Adrenal gland (tissue), 9 donors: ENCODE measurements at regions not wholly inside any gene's neighbourhood (a gene's known extent, or its start where the extent isn't known, plus 50 kb on each side); places are given as distances from the start of the nearest gene placed in this dataset.

Source experiments
- DNase-seq, 7 donors: peaks; one replicate each; pipeline ENCODE4 v3.0.0-alpha.2; 2019 to 2020
- H3K27ac ChIP-seq, 5 donors: fragments of 200-600 bp; sonication (generic) in 4 of 5; 1 replicate in 3 of 5; 2 replicates in 2 of 5; pipeline versions ENCODE4 v1.5.1 to v1.8.0; 2016 to 2020; ENCODE audit warnings: mild to moderate bottlenecking in 1 of 5
- H3K27me3 ChIP-seq: fragments of 200-600 bp; 2 replicates; pipeline ENCODE4 v1.8.0; 2021
- H3K36me3 ChIP-seq, 2 donors: fragments of 200-600 bp; replicated peaks in 1 of 2; 1 replicate in 1 of 2; 2 replicates in 1 of 2; pipeline versions ENCODE4 v1.5.1 to v1.8.0; 2018 to 2022
- H3K4me1 ChIP-seq, 2 donors: fragments of 200-600 bp; replicated peaks in 1 of 2; 1 replicate in 1 of 2; 2 replicates in 1 of 2; pipeline versions ENCODE4 v1.5.1 to v1.8.0; 2018 to 2021
- H3K4me3 ChIP-seq, 4 donors: fragments of 200-600 bp; sonication (generic) in 3 of 4; one replicate each; pipeline ENCODE4 v1.5.1; 2016 to 2018
- H3K9me3 ChIP-seq, 3 donors: fragments of 200-600 bp; sonication (generic) in 1 of 3; replicated peaks in 1 of 3; 1 replicate in 2 of 3; 2 replicates in 1 of 3; pipeline versions ENCODE4 v1.5.1 to v1.8.0; 2016 to 2021
- POLR2A ChIP-seq, 2 donors: fragments of 450-650 bp; IDR thresholded peaks; one replicate each; pipeline ENCODE4 v1.6.1; 2017; ENCODE audit warnings: antibody characterized with exemption in 2 of 2, mild to moderate bottlenecking in 2 of 2, moderate library complexity in 1 of 2
- WGBS, 4 donors: extraction: QIAGEN DNeasy Blood & Tissue Kit in 2 of 4; methylation state at CpG; one replicate each; pipeline versions ENCODE4 v1.1.5 to v1.1.7; 2013 to 2017; 5-methylcytosine and 5-hydroxymethylcytosine counted together
- intact Hi-C, 2 donors: fragments of 100-400 bp; cut with DNase I; formaldehyde crosslinking; loops; one replicate each; pipeline versions ENCODE4 v1.14.1 to v1.15.0; 2022 to 2023
- TF ChIP-seq, protein P1 (sequence below), 6 experiments: fragments of 450-650 bp in 4 of 6; fragments of 200-600 bp in 2 of 6; sonication (generic) in 1 of 6; IDR thresholded peaks; 1 replicate in 5 of 6; 2 replicates in 1 of 6; pipeline versions ENCODE4 v1.5.1 to v1.8.0; 2016 to 2021; ENCODE audit warnings: antibody characterized with exemption in 6 of 6, mild to moderate bottlenecking in 2 of 6, moderate library complexity in 1 of 6
- donor health status: healthy with polysubstance abuse.
- donor health status: Bipolar disorder and iron deficiency.
- donor health status: DM: yes; HTN: yes; CAD: no.
- donor health status: DM: no; HTN: no; CAD: no.
- donor health status: DM: no; HTN: no; CAD: no.

DNA sequence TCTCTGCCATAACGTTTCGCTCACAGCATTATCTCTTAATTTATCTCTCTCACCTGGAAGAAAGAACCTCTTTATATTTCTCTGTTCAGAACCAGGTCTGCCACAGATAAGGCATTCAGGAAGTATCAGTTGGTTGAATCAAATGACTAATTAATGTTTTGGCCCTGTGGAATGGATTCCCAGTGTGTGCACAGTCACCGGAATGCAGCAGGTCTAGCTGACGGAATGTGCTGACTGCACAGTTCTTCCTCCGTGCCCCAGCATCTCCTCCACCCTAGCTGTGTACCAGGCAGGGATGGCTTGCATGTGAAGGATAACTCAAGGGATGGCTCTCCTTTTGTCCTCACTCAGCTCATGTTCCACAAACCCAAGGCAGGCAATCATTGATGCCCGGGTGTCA lies 141.8 kb upstream of the MSX1 start:
- DNase-seq, result no peak
- Histone ChIP-seq H3K4me1 (no peaks in the 10 kb centered on the region), H3K36me3 (no peaks in the 10 kb centered on the region), H3K27me3 (no peaks in the 10 kb centered on the region), H3K4me3 (no peak overlapping the region), H3K9me3 (no peaks in the 10 kb centered on the region), H3K27ac (no peak overlapping the region)
- no peak for TF ChIP-seq POLR2A (IDR thresholded peaks at IDR 0.05)
- TF ChIP-seq, protein P1, sequence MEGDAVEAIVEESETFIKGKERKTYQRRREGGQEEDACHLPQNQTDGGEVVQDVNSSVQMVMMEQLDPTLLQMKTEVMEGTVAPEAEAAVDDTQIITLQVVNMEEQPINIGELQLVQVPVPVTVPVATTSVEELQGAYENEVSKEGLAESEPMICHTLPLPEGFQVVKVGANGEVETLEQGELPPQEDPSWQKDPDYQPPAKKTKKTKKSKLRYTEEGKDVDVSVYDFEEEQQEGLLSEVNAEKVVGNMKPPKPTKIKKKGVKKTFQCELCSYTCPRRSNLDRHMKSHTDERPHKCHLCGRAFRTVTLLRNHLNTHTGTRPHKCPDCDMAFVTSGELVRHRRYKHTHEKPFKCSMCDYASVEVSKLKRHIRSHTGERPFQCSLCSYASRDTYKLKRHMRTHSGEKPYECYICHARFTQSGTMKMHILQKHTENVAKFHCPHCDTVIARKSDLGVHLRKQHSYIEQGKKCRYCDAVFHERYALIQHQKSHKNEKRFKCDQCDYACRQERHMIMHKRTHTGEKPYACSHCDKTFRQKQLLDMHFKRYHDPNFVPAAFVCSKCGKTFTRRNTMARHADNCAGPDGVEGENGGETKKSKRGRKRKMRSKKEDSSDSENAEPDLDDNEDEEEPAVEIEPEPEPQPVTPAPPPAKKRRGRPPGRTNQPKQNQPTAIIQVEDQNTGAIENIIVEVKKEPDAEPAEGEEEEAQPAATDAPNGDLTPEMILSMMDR (IDR thresholded peaks at IDR 0.05), result no peak
- 76 to 90% (median 89%) methylated on average over 5 to 6 of the region's 6 CpGs for WGBS, 4 donors
- intact Hi-C loops, result no loop called here

DNA sequence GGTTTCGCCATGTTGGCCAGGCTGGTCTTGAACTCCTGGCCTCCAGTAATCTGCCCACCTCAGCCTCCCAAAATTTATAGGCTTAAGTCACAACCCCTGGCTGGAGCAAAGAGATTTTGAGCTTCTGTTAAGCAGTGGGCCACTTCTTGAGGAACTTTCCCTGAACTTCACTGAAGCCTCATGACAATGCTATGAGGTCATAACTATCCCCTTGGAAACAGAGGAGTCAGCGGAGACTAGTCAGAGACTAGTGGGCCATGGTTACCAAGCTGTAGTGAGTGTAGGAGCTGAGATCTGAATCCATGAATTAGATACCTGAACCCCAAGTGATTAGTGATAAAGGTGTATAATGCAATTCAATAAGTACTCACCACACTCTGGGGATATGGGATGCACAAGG lies 145.1 kb upstream of the MSX1 start:
- H3K27ac ChIP-seq, result no peak overlapping the region
- H3K27me3 ChIP-seq, result no peaks in the 10 kb centered on the region
- H3K9me3 ChIP-seq, result no peaks in the 10 kb centered on the region
- no peak overlapping the region for H3K4me3 ChIP-seq
- 93 to 100% (median 96%) methylated on average over 2 of the region's 2 CpGs for WGBS, 4 donors
- TF ChIP-seq, protein P1 (IDR thresholded peaks at IDR 0.05), result no peak
- TF ChIP-seq POLR2A (IDR thresholded peaks at IDR 0.05), result no peak
- no peaks in the 10 kb centered on the region for H3K4me1 ChIP-seq
- H3K36me3 ChIP-seq, result no peaks in the 10 kb centered on the region
- intact Hi-C loops, result no loop called here
- no peak for DNase-seq

DNA sequence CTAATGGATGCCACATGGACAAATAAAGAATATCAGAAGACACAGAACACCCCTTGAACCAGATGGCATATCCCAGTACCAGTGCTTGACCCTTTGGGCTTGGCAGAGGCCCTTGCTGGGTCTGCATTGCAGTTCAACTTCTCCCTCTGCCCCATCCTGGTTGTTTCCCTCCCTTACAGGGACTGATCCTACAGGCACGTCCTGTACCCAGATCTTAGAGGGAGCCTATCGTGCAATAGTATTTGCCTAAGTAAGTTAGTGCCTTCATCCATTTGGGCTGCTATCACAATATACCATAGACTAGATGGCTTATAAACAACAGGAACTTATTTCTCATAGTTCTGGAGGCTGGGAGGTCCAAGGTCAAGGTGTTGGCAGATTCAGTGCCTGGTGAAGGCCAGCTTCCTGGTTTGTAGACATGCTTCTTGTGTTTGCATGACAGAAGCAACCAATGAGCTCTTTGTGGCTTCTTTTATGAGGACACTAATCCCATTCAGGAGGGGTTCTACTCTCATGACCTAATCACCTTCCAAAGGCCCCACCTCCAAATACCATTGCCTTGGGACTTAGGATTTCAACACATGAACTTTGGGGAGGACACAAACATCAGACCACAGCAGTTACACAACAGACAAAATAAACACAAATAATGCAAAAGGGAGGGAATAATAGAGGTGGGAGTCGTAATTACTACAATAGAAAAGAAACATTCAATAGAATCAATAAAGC lies 146.5 kb upstream of the MSX1 start:
- no peak for TF ChIP-seq POLR2A (IDR thresholded peaks at IDR 0.05)
- TF ChIP-seq, protein P1 (IDR thresholded peaks at IDR 0.05), result no peak

DNA sequence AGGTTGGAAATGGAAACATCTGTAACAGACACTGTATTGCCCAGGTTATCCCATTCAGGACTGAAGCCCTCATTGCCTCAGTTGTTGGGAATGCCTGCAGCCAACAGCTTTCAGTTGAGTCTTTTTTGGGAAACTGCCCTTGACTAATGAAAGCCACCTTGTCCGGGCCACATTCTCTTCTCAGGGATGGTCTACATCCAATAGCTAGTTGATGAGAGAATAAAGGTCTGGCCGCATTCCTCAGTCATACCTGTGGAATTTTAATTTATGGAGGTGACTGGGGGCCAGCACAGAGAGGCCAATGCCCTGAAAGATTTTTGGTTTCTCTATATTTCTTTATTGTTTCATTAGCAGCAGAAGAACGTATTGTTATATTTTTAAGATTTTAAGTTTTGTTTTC lies 147.6 kb upstream of the MSX1 start:
- H3K4me1 ChIP-seq, result no peaks in the 10 kb centered on the region
- no peaks in the 10 kb centered on the region for H3K9me3 ChIP-seq
- H3K4me3 ChIP-seq, result no peak overlapping the region
- intact Hi-C loops, result no loop called here
- no peak for DNase-seq
- H3K36me3 ChIP-seq, result no peaks in the 10 kb centered on the region
- no peaks in the 10 kb centered on the region for H3K27me3 ChIP-seq
- WGBS, 4 donors, result 93 to 95% (median 94%) methylated on average over 3 of the region's 3 CpGs
- no peak for TF ChIP-seq POLR2A (IDR thresholded peaks at IDR 0.05)
- TF ChIP-seq, protein P1 (IDR thresholded peaks at IDR 0.05), result no peak
- H3K27ac ChIP-seq, result no peak overlapping the region

More for the DNA sequence above, 146.5 kb upstream of the MSX1 start:
- Histone ChIP-seq H3K4me1 (no peaks in the 10 kb centered on the region), H3K27me3 (no peaks in the 10 kb centered on the region), H3K4me3 (no peak overlapping the region), H3K36me3 (no peaks in the 10 kb centered on the region), H3K27ac (no peak overlapping the region), H3K9me3 (no peaks in the 10 kb centered on the region)
- 92 to 99% (median 97%) methylated on average over 3 of the region's 3 CpGs for WGBS, 4 donors
- intact Hi-C loops, result no loop called here
- no peak for DNase-seq
